Heart left ventricle (tissue), 13 donors: ENCODE measurements at regions not wholly inside any gene's neighbourhood (a gene's known extent, or its start where the extent isn't known, plus 50 kb on each side); places are given as distances from the start of the nearest gene placed in this dataset.

Experiments used
- CTCF ChIP-seq, 12 donors: fragments of 200-600 bp; sonication (generic) in 4 of 12; IDR thresholded peaks; one replicate each; pipeline versions ENCODE4 v1.5.0 to v1.8.0; 2018 to 2022; ENCODE audit warnings: antibody characterized with exemption in 12 of 12, mild to moderate bottlenecking in 5 of 12
- POLR2A ChIP-seq, 2 donors: fragments of 450-650 bp; IDR thresholded peaks; one replicate each; pipeline ENCODE4 v1.6.1; 2017; ENCODE audit warnings: antibody characterized with exemption in 2 of 2, mild to moderate bottlenecking in 2 of 2, moderate library complexity in 2 of 2
- donor health status: ischemic (EF 13 %, LVEDD 7.1; RV severe dilation, severe dysfunction).
- donor health status: DM: no; HTN: yes; CAD: no.
- donor health status: DM: no; HTN: no; CAD: no.
- donor health status: ischemic (EF 25% LVEDD 6.9; RV normal size, moderate dysfunction).
- donor health status: ischemic (EF 25% LVEDD 5.7; RV mildly dilated, moderate dysfunction).
- donor health status: ischemic (EF 35%, LVEDD 5.7; RV mildly dilated, moderate dysfunction).
- donor health status: nonischemic (EF 11% LVEDD 7.7; RV severe dilation, severe dysfunction).
- donor health status: DM: yes; HTN: yes; CAD: no.
- donor health status: PGD.
- donor health status: ischemic (EF 29% LVEDD 5.4; RV normal size, mild dysfunction).
- donor health status: nonischemic (EF 23%, LVEDD 6.1; RV moderate dilation, normal function).

- peak in 9 of 12 donors; percentile 8 to 50 (median 33) for TF ChIP-seq CTCF (IDR thresholded peaks at IDR 0.05)
- TF ChIP-seq POLR2A (IDR thresholded peaks at IDR 0.05) = peak in 1 of 2 donors; percentile 50
These were observed 224.8 kb upstream of the IL12A start for GRCh38 chr3:159763602-159764489.
